Adrenal gland (tissue), 9 donors: ENCODE measurements at regions not wholly inside any gene's neighbourhood (a gene's known extent, or its start where the extent isn't known, plus 50 kb on each side); places are given as distances from the start of the nearest gene placed in this dataset.

Experiments used
- DNase-seq, 7 donors: peaks; one replicate each; pipeline ENCODE4 v3.0.0-alpha.2; 2019 to 2020
- H3K27ac ChIP-seq, 5 donors: fragments of 200-600 bp; sonication (generic) in 4 of 5; 1 replicate in 3 of 5; 2 replicates in 2 of 5; pipeline versions ENCODE4 v1.5.1 to v1.8.0; 2016 to 2020; ENCODE audit warnings: mild to moderate bottlenecking in 1 of 5
- H3K27me3 ChIP-seq: fragments of 200-600 bp; 2 replicates; pipeline ENCODE4 v1.8.0; 2021
- H3K36me3 ChIP-seq, 2 donors: fragments of 200-600 bp; replicated peaks in 1 of 2; 1 replicate in 1 of 2; 2 replicates in 1 of 2; pipeline versions ENCODE4 v1.5.1 to v1.8.0; 2018 to 2022
- H3K4me1 ChIP-seq, 2 donors: fragments of 200-600 bp; replicated peaks in 1 of 2; 1 replicate in 1 of 2; 2 replicates in 1 of 2; pipeline versions ENCODE4 v1.5.1 to v1.8.0; 2018 to 2021
- H3K4me3 ChIP-seq, 4 donors: fragments of 200-600 bp; sonication (generic) in 3 of 4; one replicate each; pipeline ENCODE4 v1.5.1; 2016 to 2018
- H3K9me3 ChIP-seq, 3 donors: fragments of 200-600 bp; sonication (generic) in 1 of 3; replicated peaks in 1 of 3; 1 replicate in 2 of 3; 2 replicates in 1 of 3; pipeline versions ENCODE4 v1.5.1 to v1.8.0; 2016 to 2021
- POLR2A ChIP-seq, 2 donors: fragments of 450-650 bp; IDR thresholded peaks; one replicate each; pipeline ENCODE4 v1.6.1; 2017; ENCODE audit warnings: antibody characterized with exemption in 2 of 2, mild to moderate bottlenecking in 2 of 2, moderate library complexity in 1 of 2
- WGBS, 4 donors: extraction: QIAGEN DNeasy Blood & Tissue Kit in 2 of 4; methylation state at CpG; one replicate each; pipeline versions ENCODE4 v1.1.5 to v1.1.7; 2013 to 2017; 5-methylcytosine and 5-hydroxymethylcytosine counted together
- intact Hi-C, 2 donors: fragments of 100-400 bp; cut with DNase I; formaldehyde crosslinking; loops; one replicate each; pipeline versions ENCODE4 v1.14.1 to v1.15.0; 2022 to 2023
- TF ChIP-seq, protein P1 (sequence below), 6 experiments: fragments of 450-650 bp in 4 of 6; fragments of 200-600 bp in 2 of 6; sonication (generic) in 1 of 6; IDR thresholded peaks; 1 replicate in 5 of 6; 2 replicates in 1 of 6; pipeline versions ENCODE4 v1.5.1 to v1.8.0; 2016 to 2021; ENCODE audit warnings: antibody characterized with exemption in 6 of 6, mild to moderate bottlenecking in 2 of 6, moderate library complexity in 1 of 6
- donor health status: healthy with polysubstance abuse.
- donor health status: Bipolar disorder and iron deficiency.
- donor health status: DM: yes; HTN: yes; CAD: no.
- donor health status: DM: no; HTN: no; CAD: no.
- donor health status: DM: no; HTN: no; CAD: no.

DNA sequence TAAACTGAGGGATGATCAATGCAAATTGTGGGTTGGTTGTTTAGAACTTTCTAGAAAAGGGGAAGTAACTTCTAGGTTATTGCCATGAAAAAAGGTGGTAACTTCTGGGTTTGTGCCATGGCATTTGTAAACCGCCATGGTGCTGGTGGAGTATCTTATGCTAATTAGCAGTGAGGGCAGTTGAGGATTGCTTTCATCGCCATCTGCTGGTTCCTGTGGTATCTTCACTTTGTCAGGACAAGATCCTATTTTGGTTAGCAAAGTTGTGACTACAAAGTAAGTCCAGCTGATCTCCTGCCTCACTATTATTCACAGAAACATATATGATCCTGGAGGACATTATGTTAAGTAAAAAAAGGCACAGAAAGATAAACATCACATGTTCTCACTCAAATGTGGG, 1332.3 kb downstream of the CDH11 start:
- DNase-seq = no peak
- no peaks in the 10 kb centered on the region for H3K36me3 ChIP-seq
- no peak overlapping the region for H3K27ac ChIP-seq
- TF ChIP-seq POLR2A (IDR thresholded peaks at IDR 0.05) = no peak
- TF ChIP-seq, protein P1, sequence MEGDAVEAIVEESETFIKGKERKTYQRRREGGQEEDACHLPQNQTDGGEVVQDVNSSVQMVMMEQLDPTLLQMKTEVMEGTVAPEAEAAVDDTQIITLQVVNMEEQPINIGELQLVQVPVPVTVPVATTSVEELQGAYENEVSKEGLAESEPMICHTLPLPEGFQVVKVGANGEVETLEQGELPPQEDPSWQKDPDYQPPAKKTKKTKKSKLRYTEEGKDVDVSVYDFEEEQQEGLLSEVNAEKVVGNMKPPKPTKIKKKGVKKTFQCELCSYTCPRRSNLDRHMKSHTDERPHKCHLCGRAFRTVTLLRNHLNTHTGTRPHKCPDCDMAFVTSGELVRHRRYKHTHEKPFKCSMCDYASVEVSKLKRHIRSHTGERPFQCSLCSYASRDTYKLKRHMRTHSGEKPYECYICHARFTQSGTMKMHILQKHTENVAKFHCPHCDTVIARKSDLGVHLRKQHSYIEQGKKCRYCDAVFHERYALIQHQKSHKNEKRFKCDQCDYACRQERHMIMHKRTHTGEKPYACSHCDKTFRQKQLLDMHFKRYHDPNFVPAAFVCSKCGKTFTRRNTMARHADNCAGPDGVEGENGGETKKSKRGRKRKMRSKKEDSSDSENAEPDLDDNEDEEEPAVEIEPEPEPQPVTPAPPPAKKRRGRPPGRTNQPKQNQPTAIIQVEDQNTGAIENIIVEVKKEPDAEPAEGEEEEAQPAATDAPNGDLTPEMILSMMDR (IDR thresholded peaks at IDR 0.05) = peak in 1 of 6 experiments; percentile 11
- intact Hi-C loops = no loop called here
- no peaks in the 10 kb centered on the region for H3K27me3 ChIP-seq
- no peaks in the 10 kb centered on the region for H3K4me1 ChIP-seq
- no peaks in the 10 kb centered on the region for H3K9me3 ChIP-seq
- 83 to 96% (median 91%) methylated on average over 2 of the region's 2 CpGs for WGBS, 4 donors
- H3K4me3 ChIP-seq = no peak overlapping the region

DNA sequence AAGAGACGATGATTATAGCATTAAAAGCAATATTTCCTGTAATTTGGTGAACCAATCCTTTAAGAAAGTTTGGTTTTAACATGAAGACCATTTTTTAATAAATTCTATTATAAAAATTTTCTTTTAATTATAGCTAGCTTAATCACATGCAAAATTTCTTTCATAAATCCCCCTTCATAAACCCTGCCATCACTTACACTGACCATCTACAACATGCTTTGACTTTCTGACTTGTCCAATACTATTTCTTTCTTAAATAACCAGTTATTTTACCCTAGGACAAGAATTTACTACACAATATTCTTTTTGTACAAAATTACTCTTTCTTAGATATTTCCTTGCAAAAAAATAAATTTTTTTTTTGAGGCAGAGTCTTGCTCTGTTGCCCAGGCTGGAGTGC, 1334.8 kb downstream of the CDH11 start:
- 96 to 100% (median 99%) methylated on average over 1 of the region's 1 CpG for WGBS, 4 donors
- Histone ChIP-seq H3K4me1 (no peaks in the 10 kb centered on the region), H3K4me3 (no peak overlapping the region), H3K27ac (no peak overlapping the region), H3K27me3 (no peaks in the 10 kb centered on the region), H3K36me3 (no peaks in the 10 kb centered on the region), H3K9me3 (no peaks in the 10 kb centered on the region)
- intact Hi-C loops = no loop called here
- TF ChIP-seq POLR2A (IDR thresholded peaks at IDR 0.05) = no peak
- TF ChIP-seq, protein P1 (IDR thresholded peaks at IDR 0.05) = no peak
- no peak for DNase-seq

DNA sequence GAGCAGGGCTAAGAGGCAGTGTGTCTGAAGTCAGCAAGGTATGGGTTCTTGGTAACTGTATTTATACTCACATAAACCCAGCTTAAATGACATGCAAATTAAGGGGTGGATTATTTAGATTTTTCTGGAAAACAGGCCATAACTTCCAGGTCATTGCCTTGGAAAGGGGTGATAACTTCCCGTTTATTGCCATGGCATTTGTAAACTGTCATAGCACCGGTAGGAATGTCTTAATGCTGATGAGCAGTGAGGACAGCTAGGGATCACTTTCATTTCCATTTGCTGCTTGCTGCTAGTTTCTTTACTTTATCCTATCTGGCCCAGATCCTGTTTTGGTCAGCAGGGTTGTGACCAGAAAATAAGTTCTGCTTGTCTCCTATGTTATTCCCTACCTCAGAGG, 1336.7 kb downstream of the CDH11 start:
- H3K9me3 ChIP-seq = no peaks in the 10 kb centered on the region
- no peak overlapping the region for H3K27ac ChIP-seq
- DNase-seq = no peak
- no peaks in the 10 kb centered on the region for H3K36me3 ChIP-seq
- H3K27me3 ChIP-seq = no peaks in the 10 kb centered on the region
- H3K4me3 ChIP-seq = no peak overlapping the region
- intact Hi-C loops = no loop called here
- WGBS, 4 donors = 64 to 87% (median 71%) methylated on average over 2 of the region's 2 CpGs
- no peaks in the 10 kb centered on the region for H3K4me1 ChIP-seq
- TF ChIP-seq, protein P1 (IDR thresholded peaks at IDR 0.05) = no peak
- TF ChIP-seq POLR2A (IDR thresholded peaks at IDR 0.05) = no peak

DNA sequence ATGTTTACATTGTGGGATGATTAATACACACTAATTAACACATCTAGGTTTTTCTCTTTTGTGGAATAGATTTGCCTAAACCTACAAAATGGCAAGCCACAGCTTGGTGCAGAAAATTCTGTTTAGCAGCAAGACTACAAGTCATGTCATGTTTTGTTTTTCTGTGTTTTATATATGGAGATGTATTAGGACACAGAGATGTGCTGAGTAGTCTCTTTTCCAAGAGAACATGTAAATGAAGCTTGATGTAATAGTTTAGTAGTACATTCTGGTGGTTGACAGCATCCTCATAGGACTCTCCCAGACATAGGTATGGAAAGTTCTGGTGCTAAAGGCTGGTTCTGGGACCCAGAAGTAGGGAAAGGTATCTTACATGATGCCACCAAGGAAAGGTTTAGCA, 1345.4 kb downstream of the CDH11 start:
- Histone ChIP-seq H3K4me1 (no peaks in the 10 kb centered on the region), H3K4me3 (no peak overlapping the region), H3K9me3 (no peaks in the 10 kb centered on the region), H3K27me3 (no peaks in the 10 kb centered on the region), H3K27ac (no peak overlapping the region), H3K36me3 (no peaks in the 10 kb centered on the region)
- DNase-seq = no peak
- no peak for TF ChIP-seq POLR2A (IDR thresholded peaks at IDR 0.05)
- TF ChIP-seq, protein P1 (IDR thresholded peaks at IDR 0.05) = no peak
- intact Hi-C loops = no loop called here
